ENCODE measurements at regions not wholly inside any gene's neighbourhood (a gene's known extent, or its start where the extent isn't known, plus 50 kb on each side); places are given as distances from the start of the nearest gene placed in this dataset.
A peak's percentile ranks its signal among the peaks of the same experiment; 100 is the strongest.

- CTCF ChIA-PET = interaction anchor here (0.7 to 1.3 kb wide), 3 partner anchors 33 to 1391 kb away, joined by 3 read pairs; no protein-coding TSS in a partner anchor
- H3K27ac ChIP-seq (ENCODE audit: insufficient read depth in 1 of 2, low read depth in 1 of 2, low read length in 2 of 2, poor library complexity in 1 of 2, severe bottlenecking in 2 of 2) = no peak overlapping the region
- H3K4me3 ChIP-seq (ENCODE audit: control insufficient read depth in 1 of 7, extremely low read depth in 1 of 7, insufficient read depth in 4 of 7, low read depth in 2 of 7, low read length in 6 of 7) = no peak overlapping the region
- no CpG with 5 or more reads among the region's 1 CpG for WGBS (ENCODE audit: insufficient coverage)
- peaks cover 2 to 39% (median 14%) of the 10 kb centered on the region in 5 experiments for H3K27me3 ChIP-seq (replicated peaks in 2 of 5; ENCODE audit: control insufficient read depth in 4 of 5, insufficient read depth in 5 of 5, low read length in 4 of 5)
- no peaks in the 10 kb centered on the region for H3K36me3 ChIP-seq (ENCODE audit: control insufficient read depth in 4 of 4, insufficient read depth in 4 of 4, low read length in 3 of 4)
- H3K9me3 ChIP-seq (ENCODE audit: control extremely low read depth in 1 of 5, control insufficient read depth in 4 of 5, insufficient read depth in 2 of 5, low read depth in 1 of 5, low read length in 4 of 5) = peaks cover 0 to 3% (median 0%) of the 10 kb centered on the region in 5 experiments
- H3K4me1 ChIP-seq (ENCODE audit: control extremely low read depth in 1 of 4, control insufficient read depth in 4 of 4, insufficient read depth in 4 of 4, low read length in 3 of 4) = no peaks in the 10 kb centered on the region
- DNase-seq = no peak
- POLR2A ChIA-PET = no interaction called here
Measured at GRCh38 chr16:75780669-75781068, 54.4 kb upstream of the CPHXL start.

GRCh38 chr16:75781683-75782343, 55.5 kb upstream of the CPHXL start:
- Histone ChIP-seq H3K4me1 (ENCODE audit: control extremely low read depth in 1 of 4, control insufficient read depth in 4 of 4, insufficient read depth in 4 of 4, low read length in 3 of 4) (no peaks in the 10 kb centered on the region), H3K27ac (ENCODE audit: insufficient read depth in 1 of 2, low read depth in 1 of 2, low read length in 2 of 2, poor library complexity in 1 of 2, severe bottlenecking in 2 of 2) (no peak overlapping the region), H3K4me3 (ENCODE audit: control insufficient read depth in 1 of 7, extremely low read depth in 1 of 7, insufficient read depth in 4 of 7, low read depth in 2 of 7, low read length in 6 of 7) (no peak overlapping the region), H3K27me3 (replicated peaks in 2 of 5; ENCODE audit: control insufficient read depth in 4 of 5, insufficient read depth in 5 of 5, low read length in 4 of 5) (peaks cover 2 to 39% (median 16%) of the 10 kb centered on the region in 5 experiments), H3K36me3 (ENCODE audit: control insufficient read depth in 4 of 4, insufficient read depth in 4 of 4, low read length in 3 of 4) (no peaks in the 10 kb centered on the region), H3K9me3 (ENCODE audit: control extremely low read depth in 1 of 5, control insufficient read depth in 4 of 5, insufficient read depth in 2 of 5, low read depth in 1 of 5, low read length in 4 of 5) (peaks cover 0 to 3% (median 0%) of the 10 kb centered on the region in 5 experiments)
- 60% methylated on average over 1 of the region's 5 CpGs for whole genome bisulfite sequencing (ENCODE audit: insufficient coverage)
- ChIA-PET POLR2A (no interaction called here), CTCF (interaction anchor here (1.2 to 1.4 kb wide), 2 partner anchors 33 to 1390 kb away, joined by 3 read pairs; no protein-coding TSS in a partner anchor)
- DNase-seq = no peak

- DNase-seq = no peak
- no peaks in the 10 kb centered on the region for H3K4me1 ChIP-seq (ENCODE audit: control extremely low read depth in 1 of 4, control insufficient read depth in 4 of 4, insufficient read depth in 4 of 4, low read length in 3 of 4)
- peaks cover 0 to 3% (median 0%) of the 10 kb centered on the region in 5 experiments for H3K9me3 ChIP-seq (ENCODE audit: control extremely low read depth in 1 of 5, control insufficient read depth in 4 of 5, insufficient read depth in 2 of 5, low read depth in 1 of 5, low read length in 4 of 5)
- ChIA-PET CTCF (interaction anchor here (0.9 to 1.7 kb wide), 3 partner anchors 10 to 1384 kb away, joined by 3 to 6 read pairs (median 3); no protein-coding TSS in a partner anchor), POLR2A (no interaction called here)
- H3K4me3 ChIP-seq (ENCODE audit: control insufficient read depth in 1 of 7, extremely low read depth in 1 of 7, insufficient read depth in 4 of 7, low read depth in 2 of 7, low read length in 6 of 7) = no peak overlapping the region
- no CpG with 5 or more reads among the region's 1 CpG for WGBS (ENCODE audit: insufficient coverage)
- H3K27me3 ChIP-seq (replicated peaks in 2 of 5; ENCODE audit: control insufficient read depth in 4 of 5, insufficient read depth in 5 of 5, low read length in 4 of 5) = peaks cover 2 to 15% (median 8%) of the 10 kb centered on the region in 5 experiments
- no peaks in the 10 kb centered on the region for H3K36me3 ChIP-seq (ENCODE audit: control insufficient read depth in 4 of 4, insufficient read depth in 4 of 4, low read length in 3 of 4)
- no peak overlapping the region for H3K27ac ChIP-seq (ENCODE audit: insufficient read depth in 1 of 2, low read depth in 1 of 2, low read length in 2 of 2, poor library complexity in 1 of 2, severe bottlenecking in 2 of 2)
Measured at GRCh38 chr16:75787440-75787839, 61.1 kb upstream of the CPHXL start.

DNA sequence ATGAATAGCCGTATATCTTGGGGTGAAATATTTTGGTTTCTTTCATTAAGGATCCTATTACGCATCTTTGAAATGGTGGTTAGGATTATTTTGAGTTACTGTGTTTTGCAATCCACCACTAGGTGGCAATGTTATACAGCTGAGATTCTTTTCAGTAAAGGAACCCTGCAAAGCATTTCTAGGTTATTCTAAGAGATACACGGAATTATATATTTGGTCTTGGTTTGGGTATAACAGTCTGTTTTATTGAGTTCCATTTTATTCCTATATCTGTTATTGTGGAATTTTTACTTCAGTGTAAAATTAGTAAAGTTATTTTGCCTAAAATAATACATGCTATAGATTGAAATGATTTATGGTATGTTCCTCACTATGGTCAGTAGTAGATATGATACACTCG, 62.9 kb upstream of the CPHXL start:
- no peak overlapping the region for H3K4me3 ChIP-seq (ENCODE audit: control insufficient read depth in 1 of 7, extremely low read depth in 1 of 7, insufficient read depth in 4 of 7, low read depth in 2 of 7, low read length in 6 of 7)
- H3K4me1 ChIP-seq (ENCODE audit: control extremely low read depth in 1 of 4, control insufficient read depth in 4 of 4, insufficient read depth in 4 of 4, low read length in 3 of 4) = no peaks in the 10 kb centered on the region
- WGBS (ENCODE audit: insufficient coverage) = 43% methylated on average over 1 of the region's 4 CpGs
- CTCF ChIA-PET = interaction anchor here (1.0 to 1.8 kb wide), 2 partner anchors 10 to 1382 kb away, joined by 3 to 4 read pairs; no protein-coding TSS in a partner anchor
- H3K27ac ChIP-seq (ENCODE audit: insufficient read depth in 1 of 2, low read depth in 1 of 2, low read length in 2 of 2, poor library complexity in 1 of 2, severe bottlenecking in 2 of 2) = no peak overlapping the region
- POLR2A ChIA-PET = no interaction called here
- peak; percentile 42 to 70 (median 65) for DNase-seq
- peaks cover 0 to 3% (median 0%) of the 10 kb centered on the region in 5 experiments for H3K9me3 ChIP-seq (ENCODE audit: control extremely low read depth in 1 of 5, control insufficient read depth in 4 of 5, insufficient read depth in 2 of 5, low read depth in 1 of 5, low read length in 4 of 5)
- H3K36me3 ChIP-seq (ENCODE audit: control insufficient read depth in 4 of 4, insufficient read depth in 4 of 4, low read length in 3 of 4) = no peaks in the 10 kb centered on the region
- H3K27me3 ChIP-seq (replicated peaks in 2 of 5; ENCODE audit: control insufficient read depth in 4 of 5, insufficient read depth in 5 of 5, low read length in 4 of 5) = peaks cover 2 to 10% (median 4%) of the 10 kb centered on the region in 5 experiments

DNA sequence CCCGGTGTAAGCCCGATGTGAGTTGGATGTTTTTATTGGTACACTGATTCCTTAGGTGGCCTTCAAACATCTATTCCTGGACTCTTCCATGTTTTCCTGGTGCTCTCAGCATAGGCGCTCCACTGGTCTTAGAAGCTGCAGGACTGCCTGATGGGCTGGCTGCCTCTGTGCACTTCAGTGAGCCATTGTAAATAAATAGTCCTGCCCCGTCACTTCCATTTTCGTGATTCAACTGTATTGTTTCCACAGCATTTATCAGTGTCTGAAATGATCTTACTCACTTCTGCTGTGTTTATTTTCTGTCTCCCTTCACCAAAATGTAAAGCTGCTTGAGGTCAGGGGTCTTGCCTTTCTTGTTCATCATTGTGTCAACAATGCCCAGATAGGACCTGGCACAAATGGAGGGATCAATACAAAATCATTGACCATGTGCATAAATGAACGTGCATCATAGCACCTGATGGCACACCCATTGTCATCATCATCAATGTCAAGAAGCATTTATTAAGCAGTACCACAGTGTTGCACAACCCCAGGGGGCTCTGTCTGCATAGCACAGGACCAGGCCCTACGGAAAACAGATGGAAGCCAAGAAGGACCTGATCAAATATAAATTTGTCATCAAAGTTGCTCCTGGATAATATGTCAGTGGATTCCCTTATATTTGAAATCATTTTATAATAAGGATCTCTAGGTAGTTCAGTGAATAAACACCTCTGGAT, 66.6 kb upstream of the CPHXL start:
- Histone ChIP-seq H3K4me1 (ENCODE audit: control extremely low read depth in 1 of 4, control insufficient read depth in 4 of 4, insufficient read depth in 4 of 4, low read length in 3 of 4) (no peaks in the 10 kb centered on the region), H3K27me3 (replicated peaks in 2 of 5; ENCODE audit: control insufficient read depth in 4 of 5, insufficient read depth in 5 of 5, low read length in 4 of 5) (peaks cover 0 to 4% (median 2%) of the 10 kb centered on the region in 5 experiments), H3K9me3 (ENCODE audit: control extremely low read depth in 1 of 5, control insufficient read depth in 4 of 5, insufficient read depth in 2 of 5, low read depth in 1 of 5, low read length in 4 of 5) (no peaks in the 10 kb centered on the region), H3K4me3 (ENCODE audit: control insufficient read depth in 1 of 7, extremely low read depth in 1 of 7, insufficient read depth in 4 of 7, low read depth in 2 of 7, low read length in 6 of 7) (no peak overlapping the region), H3K36me3 (ENCODE audit: control insufficient read depth in 4 of 4, insufficient read depth in 4 of 4, low read length in 3 of 4) (no peaks in the 10 kb centered on the region), H3K27ac (ENCODE audit: insufficient read depth in 1 of 2, low read depth in 1 of 2, low read length in 2 of 2, poor library complexity in 1 of 2, severe bottlenecking in 2 of 2) (no peak overlapping the region)
- POLR2A ChIA-PET = no interaction called here
- CTCF ChIA-PET = no interaction called here
- WGBS (ENCODE audit: insufficient coverage) = 91% methylated on average over 5 of the region's 7 CpGs
- no peak for DNase-seq

DNA sequence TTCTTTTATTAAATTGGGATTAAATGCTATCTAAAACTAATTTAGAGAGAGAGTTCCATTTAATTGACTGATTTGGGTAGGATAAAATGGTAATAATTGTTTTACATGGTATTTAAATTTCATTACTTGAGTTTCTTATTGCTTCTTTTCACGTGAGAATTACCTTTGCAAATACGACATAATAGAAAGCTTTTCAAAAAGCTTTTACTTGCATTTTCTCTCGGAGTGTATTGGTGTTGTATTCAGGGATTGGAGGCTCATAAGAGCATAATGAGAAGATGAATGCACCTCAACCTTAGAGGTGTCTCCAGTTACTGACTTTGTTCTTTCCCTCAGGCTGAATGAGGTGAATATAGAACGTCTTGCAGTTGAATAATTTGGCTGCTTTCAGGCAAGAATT, 67.4 kb upstream of the CPHXL start:
- Histone ChIP-seq H3K4me1 (ENCODE audit: control extremely low read depth in 1 of 4, control insufficient read depth in 4 of 4, insufficient read depth in 4 of 4, low read length in 3 of 4) (no peaks in the 10 kb centered on the region), H3K27me3 (replicated peaks in 2 of 5; ENCODE audit: control insufficient read depth in 4 of 5, insufficient read depth in 5 of 5, low read length in 4 of 5) (peaks cover 0 to 4% (median 2%) of the 10 kb centered on the region in 5 experiments), H3K36me3 (ENCODE audit: control insufficient read depth in 4 of 4, insufficient read depth in 4 of 4, low read length in 3 of 4) (no peaks in the 10 kb centered on the region), H3K27ac (ENCODE audit: insufficient read depth in 1 of 2, low read depth in 1 of 2, low read length in 2 of 2, poor library complexity in 1 of 2, severe bottlenecking in 2 of 2) (no peak overlapping the region), H3K9me3 (ENCODE audit: control extremely low read depth in 1 of 5, control insufficient read depth in 4 of 5, insufficient read depth in 2 of 5, low read depth in 1 of 5, low read length in 4 of 5) (no peaks in the 10 kb centered on the region), H3K4me3 (ENCODE audit: control insufficient read depth in 1 of 7, extremely low read depth in 1 of 7, insufficient read depth in 4 of 7, low read depth in 2 of 7, low read length in 6 of 7) (no peak overlapping the region)
- no peak for DNase-seq
- WGBS (ENCODE audit: insufficient coverage) = no CpG with 5 or more reads among the region's 4 CpGs
- CTCF ChIA-PET = no interaction called here
- POLR2A ChIA-PET = no interaction called here

DNA sequence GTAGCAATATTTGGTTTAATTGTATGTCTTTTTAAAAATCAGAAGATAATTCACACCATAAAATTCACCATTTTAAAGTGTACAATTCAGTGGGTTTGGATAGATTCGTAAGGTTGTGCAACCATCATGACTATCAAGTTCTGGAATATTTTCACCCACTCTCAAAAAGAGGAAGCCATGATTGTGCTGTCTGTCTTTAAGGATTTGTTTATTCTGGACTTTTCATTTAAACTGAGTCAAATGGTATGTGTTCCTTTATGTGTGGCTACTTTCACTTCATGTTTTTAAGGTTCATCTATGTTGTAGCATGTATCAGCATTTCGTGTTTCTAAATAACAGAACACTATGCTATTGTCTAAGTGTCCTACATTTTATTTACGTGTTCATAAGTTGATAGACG, 68.1 kb upstream of the CPHXL start:
- POLR2A ChIA-PET = no interaction called here
- CTCF ChIA-PET = no interaction called here

More for the DNA sequence above, 68.1 kb upstream of the CPHXL start:
- Histone ChIP-seq H3K36me3 (ENCODE audit: control insufficient read depth in 4 of 4, insufficient read depth in 4 of 4, low read length in 3 of 4) (no peaks in the 10 kb centered on the region), H3K27me3 (replicated peaks in 2 of 5; ENCODE audit: control insufficient read depth in 4 of 5, insufficient read depth in 5 of 5, low read length in 4 of 5) (peaks cover 0 to 4% (median 2%) of the 10 kb centered on the region in 5 experiments), H3K4me1 (ENCODE audit: control extremely low read depth in 1 of 4, control insufficient read depth in 4 of 4, insufficient read depth in 4 of 4, low read length in 3 of 4) (no peaks in the 10 kb centered on the region), H3K27ac (ENCODE audit: insufficient read depth in 1 of 2, low read depth in 1 of 2, low read length in 2 of 2, poor library complexity in 1 of 2, severe bottlenecking in 2 of 2) (no peak overlapping the region), H3K9me3 (ENCODE audit: control extremely low read depth in 1 of 5, control insufficient read depth in 4 of 5, insufficient read depth in 2 of 5, low read depth in 1 of 5, low read length in 4 of 5) (no peaks in the 10 kb centered on the region), H3K4me3 (ENCODE audit: control insufficient read depth in 1 of 7, extremely low read depth in 1 of 7, insufficient read depth in 4 of 7, low read depth in 2 of 7, low read length in 6 of 7) (no peak overlapping the region)
- peak in 2 of 3 donors; percentile 1 to 5 for DNase-seq
- WGBS (ENCODE audit: insufficient coverage) = no CpG with 5 or more reads among the region's 4 CpGs

All from common myeloid progenitor, CD34-positive (primary cell).